GM12892 (cell line): ENCODE measurements at regions not wholly inside any gene's neighbourhood (a gene's known extent, or its start where the extent isn't known, plus 50 kb on each side); places are given as distances from the start of the nearest gene placed in this dataset.

ENCODE experiments used
- POLR2A ChIP-seq: IDR thresholded peaks from 2 replicates; pipeline ENCODE4 v1.6.1; 2011; ENCODE audit warnings: low read depth, low read length, control low read depth
- POLR2AphosphoS5 ChIP-seq: IDR thresholded peaks from 2 replicates; pipeline ENCODE4 v1.6.1; 2011; ENCODE audit warnings: low read depth, low read length, control low read depth

DNA sequence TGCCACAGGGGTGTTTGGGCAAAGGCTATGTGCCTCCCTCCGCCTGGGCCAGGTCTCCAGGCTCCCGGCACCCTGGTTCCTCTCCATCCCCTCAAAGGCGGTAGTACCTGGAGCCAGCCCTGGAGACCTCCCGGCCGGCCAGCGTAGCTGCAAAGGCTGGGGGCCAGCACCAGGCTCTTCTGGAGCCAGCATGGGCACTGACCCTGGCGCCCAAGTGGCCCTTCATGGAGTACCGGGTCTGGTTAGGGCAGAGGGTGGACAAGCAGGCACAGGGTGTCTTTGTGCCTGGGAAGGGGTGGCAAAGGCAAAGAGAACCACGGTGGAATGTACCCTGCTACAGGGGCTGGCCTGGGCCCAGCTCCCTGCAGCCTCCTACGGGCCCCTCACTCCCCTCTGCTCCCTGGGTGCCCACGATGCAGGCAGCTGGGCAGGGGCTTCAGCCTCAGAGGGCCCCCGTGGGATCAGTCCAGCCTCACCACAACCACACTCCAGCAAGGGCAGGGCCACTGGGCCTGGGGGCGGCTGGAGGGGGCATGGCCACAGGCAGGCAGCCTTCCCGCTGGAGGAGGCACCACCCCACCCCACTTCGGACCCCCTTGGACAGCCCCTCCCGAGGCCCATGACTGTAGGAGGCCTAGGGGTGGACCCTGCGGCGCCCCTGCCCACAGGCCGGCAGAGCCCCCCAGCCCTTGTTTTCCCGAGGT, 112.9 kb upstream of the NKX1-1 start:
- no peak for TF ChIP-seq POLR2AphosphoS5
- no peak for TF ChIP-seq POLR2A
